DMS114 treated with DMSO at 0.1 percent for 48 hours (cell line): ENCODE measurements at regions not wholly inside any gene's neighbourhood (a gene's known extent, or its start where the extent isn't known, plus 50 kb on each side); places are given as distances from the start of the nearest gene placed in this dataset.

Experiments
- DNase-seq: peaks from one replicate; lab custom pipeline; 2025; ENCODE audit not compliant: unreplicated experiment; lab: John Stamatoyannopoulos, UW

GRCh38 chr3:31246293-31247062 is 286.2 kb upstream of the STT3B start:
- no peak for DNase-seq

- no peak for DNase-seq
Observed at GRCh38 chr3:31247063-31247447, 285.7 kb upstream of the STT3B start.

- DNase-seq, result no peak
Observed at GRCh38 chr3:31247850-31248562, 284.7 kb upstream of the STT3B start.

GRCh38 chr3:31248563-31248992 is 284.1 kb upstream of the STT3B start:
- DNase-seq, result no peak

GRCh38 chr3:31249545-31249944 is 283.2 kb upstream of the STT3B start:
- no peak for DNase-seq

GRCh38 chr3:31250116-31250777 is 282.5 kb upstream of the STT3B start:
- no peak for DNase-seq

- no peak for DNase-seq
Observed at GRCh38 chr3:31251083-31251482, 281.6 kb upstream of the STT3B start.

GRCh38 chr3:31252216-31253185 is 280.2 kb upstream of the STT3B start:
- DNase-seq, result no peak

- no peak for DNase-seq
Observed at GRCh38 chr3:31253782-31254181, 278.9 kb upstream of the STT3B start.

GRCh38 chr3:31254483-31254882 is 278.2 kb upstream of the STT3B start:
- no peak for DNase-seq

- DNase-seq, result no peak
Observed at GRCh38 chr3:31255007-31255581, 277.6 kb upstream of the STT3B start.

GRCh38 chr3:31262201-31262600 is 270.5 kb upstream of the STT3B start:
- no peak for DNase-seq

- no peak for DNase-seq
Observed at GRCh38 chr3:31263897-31264296, 268.8 kb upstream of the STT3B start.

GRCh38 chr3:31265646-31266428 is 266.9 kb upstream of the STT3B start:
- DNase-seq, result no peak

GRCh38 chr3:31268868-31269267 is 263.9 kb upstream of the STT3B start:
- no peak for DNase-seq

GRCh38 chr3:31270010-31270409 is 262.7 kb upstream of the STT3B start:
- DNase-seq, result no peak

- no peak for DNase-seq
Observed at GRCh38 chr3:31274326-31275024, 258.2 kb upstream of the STT3B start.

GRCh38 chr3:31275038-31275572 is 257.6 kb upstream of the STT3B start:
- DNase-seq, result no peak

- no peak for DNase-seq
Observed at GRCh38 chr3:31275583-31275982, 257.1 kb upstream of the STT3B start.
